ENCODE measurements at regions not wholly inside any gene's neighbourhood (a gene's known extent, or its start where the extent isn't known, plus 50 kb on each side); places are given as distances from the start of the nearest gene placed in this dataset.

DNA sequence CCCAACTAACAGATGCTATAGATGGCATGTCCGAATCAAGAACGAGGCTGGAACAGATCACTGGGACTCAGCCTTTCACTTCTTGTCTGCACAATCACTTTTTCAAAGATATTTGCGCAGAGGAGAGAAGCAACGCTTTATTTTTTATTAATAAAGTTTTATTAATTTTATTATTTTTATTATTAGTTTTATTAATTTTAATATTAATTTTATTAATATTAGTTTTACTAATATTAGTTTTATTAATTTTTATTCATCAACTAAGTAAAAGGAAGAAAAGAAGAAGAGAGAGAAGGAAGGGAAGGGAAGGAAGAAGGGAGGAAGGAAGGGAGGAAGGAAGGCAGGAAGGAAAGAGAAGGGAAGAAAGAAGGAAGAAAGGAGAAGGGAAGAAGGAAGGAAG, 236.4 kb upstream of the HHIP start:
- no peak for TF ChIP-seq ZBTB7A (IDR thresholded peaks at IDR 0.05; ENCODE audit: low read depth)
- TF ChIP-seq FOXM1 (IDR thresholded peaks at IDR 0.05; ENCODE audit: borderline replicate concordance, low read depth) = no peak
- TF ChIP-seq, protein P1, sequence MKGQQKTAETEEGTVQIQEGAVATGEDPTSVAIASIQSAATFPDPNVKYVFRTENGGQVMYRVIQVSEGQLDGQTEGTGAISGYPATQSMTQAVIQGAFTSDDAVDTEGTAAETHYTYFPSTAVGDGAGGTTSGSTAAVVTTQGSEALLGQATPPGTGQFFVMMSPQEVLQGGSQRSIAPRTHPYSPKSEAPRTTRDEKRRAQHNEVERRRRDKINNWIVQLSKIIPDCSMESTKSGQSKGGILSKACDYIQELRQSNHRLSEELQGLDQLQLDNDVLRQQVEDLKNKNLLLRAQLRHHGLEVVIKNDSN (IDR thresholded peaks at IDR 0.05) = no peak

DNA sequence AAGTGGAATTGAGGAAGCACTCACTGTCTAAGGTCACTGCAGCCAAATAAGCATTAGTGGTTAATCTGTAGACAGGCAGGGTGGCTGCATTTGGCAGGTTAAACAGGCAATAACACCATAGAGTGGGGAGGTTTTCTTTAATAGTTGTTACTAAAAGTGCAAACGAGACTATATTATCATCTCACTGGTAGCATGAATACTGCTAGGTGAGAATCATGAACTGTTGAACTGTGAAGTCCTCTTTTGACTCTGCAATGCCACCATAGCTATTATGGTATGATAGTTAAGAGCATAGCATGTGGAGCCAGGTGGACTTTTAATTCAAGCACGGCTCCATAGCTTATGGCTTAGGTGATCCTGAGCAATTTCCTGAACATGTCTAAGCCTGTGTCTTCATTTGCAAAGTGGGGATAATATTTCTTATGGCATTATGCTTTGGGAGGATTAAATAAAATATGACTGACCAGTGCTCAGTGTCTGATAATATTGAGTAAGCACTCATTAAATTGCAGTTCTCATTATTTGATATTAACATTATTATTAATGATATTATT, 235.6 kb upstream of the HHIP start:
- TF ChIP-seq CEBPB (IDR thresholded peaks at IDR 0.05) (no peak), CREB1 (IDR thresholded peaks at IDR 0.05; ENCODE audit: low read depth) (no peak), RAD21 (IDR thresholded peaks at IDR 0.05; ENCODE audit: low read depth) (no peak), NFIC (IDR thresholded peaks at IDR 0.05) (no peak), TAF1 (IDR thresholded peaks at IDR 0.05; ENCODE audit: low read depth) (no peak), TEAD4 (IDR thresholded peaks at IDR 0.05) (no peak), EGR1 (IDR thresholded peaks at IDR 0.05) (no peak), TCF12 (IDR thresholded peaks at IDR 0.05; ENCODE audit: low read depth) (no peak), YY1 (IDR thresholded peaks at IDR 0.05; ENCODE audit: low read depth) (no peak), FOXM1 (IDR thresholded peaks at IDR 0.05; ENCODE audit: borderline replicate concordance, low read depth) (no peak), ZBTB7A (IDR thresholded peaks at IDR 0.05; ENCODE audit: low read depth) (no peak), EP300 (IDR thresholded peaks at IDR 0.05; ENCODE audit: borderline replicate concordance) (no peak)
- TF ChIP-seq, protein P2, sequence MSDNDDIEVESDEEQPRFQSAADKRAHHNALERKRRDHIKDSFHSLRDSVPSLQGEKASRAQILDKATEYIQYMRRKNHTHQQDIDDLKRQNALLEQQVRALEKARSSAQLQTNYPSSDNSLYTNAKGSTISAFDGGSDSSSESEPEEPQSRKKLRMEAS (IDR thresholded peaks at IDR 0.05) = no peak
- TF ChIP-seq, protein P1 (IDR thresholded peaks at IDR 0.05) = no peak
- TF ChIP-seq, protein P3, sequence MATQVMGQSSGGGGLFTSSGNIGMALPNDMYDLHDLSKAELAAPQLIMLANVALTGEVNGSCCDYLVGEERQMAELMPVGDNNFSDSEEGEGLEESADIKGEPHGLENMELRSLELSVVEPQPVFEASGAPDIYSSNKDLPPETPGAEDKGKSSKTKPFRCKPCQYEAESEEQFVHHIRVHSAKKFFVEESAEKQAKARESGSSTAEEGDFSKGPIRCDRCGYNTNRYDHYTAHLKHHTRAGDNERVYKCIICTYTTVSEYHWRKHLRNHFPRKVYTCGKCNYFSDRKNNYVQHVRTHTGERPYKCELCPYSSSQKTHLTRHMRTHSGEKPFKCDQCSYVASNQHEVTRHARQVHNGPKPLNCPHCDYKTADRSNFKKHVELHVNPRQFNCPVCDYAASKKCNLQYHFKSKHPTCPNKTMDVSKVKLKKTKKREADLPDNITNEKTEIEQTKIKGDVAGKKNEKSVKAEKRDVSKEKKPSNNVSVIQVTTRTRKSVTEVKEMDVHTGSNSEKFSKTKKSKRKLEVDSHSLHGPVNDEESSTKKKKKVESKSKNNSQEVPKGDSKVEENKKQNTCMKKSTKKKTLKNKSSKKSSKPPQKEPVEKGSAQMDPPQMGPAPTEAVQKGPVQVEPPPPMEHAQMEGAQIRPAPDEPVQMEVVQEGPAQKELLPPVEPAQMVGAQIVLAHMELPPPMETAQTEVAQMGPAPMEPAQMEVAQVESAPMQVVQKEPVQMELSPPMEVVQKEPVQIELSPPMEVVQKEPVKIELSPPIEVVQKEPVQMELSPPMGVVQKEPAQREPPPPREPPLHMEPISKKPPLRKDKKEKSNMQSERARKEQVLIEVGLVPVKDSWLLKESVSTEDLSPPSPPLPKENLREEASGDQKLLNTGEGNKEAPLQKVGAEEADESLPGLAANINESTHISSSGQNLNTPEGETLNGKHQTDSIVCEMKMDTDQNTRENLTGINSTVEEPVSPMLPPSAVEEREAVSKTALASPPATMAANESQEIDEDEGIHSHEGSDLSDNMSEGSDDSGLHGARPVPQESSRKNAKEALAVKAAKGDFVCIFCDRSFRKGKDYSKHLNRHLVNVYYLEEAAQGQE (IDR thresholded peaks at IDR 0.05; ENCODE audit: low read depth) = no peak

DNA sequence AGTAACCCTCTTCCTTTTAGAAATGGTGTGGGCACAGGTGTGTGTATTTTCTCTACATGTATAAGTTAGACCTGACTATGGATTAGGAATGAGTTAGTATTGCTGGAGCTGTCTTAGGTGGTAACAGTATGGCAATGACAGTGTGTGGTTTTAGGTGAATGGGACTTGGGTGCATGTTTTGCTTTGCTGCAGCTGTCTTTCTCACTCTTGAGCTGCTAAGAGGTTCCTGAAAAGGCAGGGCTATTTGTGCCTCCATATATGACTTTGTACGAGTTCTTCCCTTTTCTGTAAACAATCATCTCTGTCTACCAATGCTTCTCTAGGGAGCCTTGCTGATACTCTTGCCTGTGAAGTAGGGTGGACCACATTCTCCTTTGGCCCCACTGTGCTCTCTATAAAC, 234.8 kb upstream of the HHIP start:
- TF ChIP-seq TEAD4 (IDR thresholded peaks at IDR 0.05) (no peak), RAD21 (IDR thresholded peaks at IDR 0.05; ENCODE audit: low read depth) (no peak), NFIC (IDR thresholded peaks at IDR 0.05) (no peak), CEBPB (IDR thresholded peaks at IDR 0.05) (no peak), EP300 (IDR thresholded peaks at IDR 0.05; ENCODE audit: borderline replicate concordance) (no peak), YY1 (IDR thresholded peaks at IDR 0.05; ENCODE audit: low read depth) (no peak), CREB1 (IDR thresholded peaks at IDR 0.05; ENCODE audit: low read depth) (no peak), TAF1 (IDR thresholded peaks at IDR 0.05; ENCODE audit: low read depth) (no peak), FOXM1 (IDR thresholded peaks at IDR 0.05; ENCODE audit: borderline replicate concordance, low read depth) (no peak), TCF12 (IDR thresholded peaks at IDR 0.05; ENCODE audit: low read depth) (no peak), ZBTB7A (IDR thresholded peaks at IDR 0.05; ENCODE audit: low read depth) (no peak), EGR1 (IDR thresholded peaks at IDR 0.05) (no peak)
- TF ChIP-seq, protein P3 (IDR thresholded peaks at IDR 0.05; ENCODE audit: low read depth) = no peak
- TF ChIP-seq, protein P1 (IDR thresholded peaks at IDR 0.05) = no peak
- TF ChIP-seq, protein P2 (IDR thresholded peaks at IDR 0.05) = no peak

DNA sequence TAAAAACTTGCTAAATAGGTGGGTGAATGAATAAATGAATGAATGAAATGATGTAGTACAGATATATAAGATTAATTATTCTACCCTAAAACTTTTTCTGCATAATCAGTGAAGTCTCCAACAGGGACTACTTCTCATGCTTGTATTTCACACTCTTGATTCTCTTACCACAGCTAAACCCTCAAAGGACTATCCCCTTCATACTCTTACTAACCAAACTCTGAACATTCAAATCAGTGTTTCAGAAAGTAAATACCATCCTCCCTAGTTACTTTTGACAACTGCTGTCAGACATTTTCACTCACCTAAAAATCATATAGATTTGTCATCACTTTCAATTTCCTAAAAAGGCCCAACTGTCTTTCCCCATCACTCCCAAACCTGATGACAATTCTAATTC, 234.3 kb upstream of the HHIP start:
- no peak for TF ChIP-seq TCF12 (IDR thresholded peaks at IDR 0.05; ENCODE audit: low read depth)
- no peak for TF ChIP-seq TAF1 (IDR thresholded peaks at IDR 0.05; ENCODE audit: low read depth)

DNA sequence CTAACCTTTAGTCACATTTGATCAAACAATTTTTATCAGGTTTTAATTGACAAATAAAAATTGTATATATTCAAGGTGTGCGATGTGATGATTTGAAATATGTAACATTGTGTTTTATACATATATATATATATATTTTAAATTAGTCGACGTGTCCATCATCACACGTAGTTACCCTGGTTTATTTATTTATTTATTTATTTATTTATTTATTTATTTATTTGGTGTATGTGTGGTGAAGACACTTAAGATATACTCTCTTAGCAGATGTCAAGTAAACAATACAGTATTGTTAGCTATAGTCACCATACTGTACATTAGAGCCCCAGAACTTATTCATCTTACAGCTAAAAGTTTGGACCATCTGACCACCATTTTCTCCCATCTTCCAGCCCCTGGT, 224.9 kb upstream of the HHIP start:
- TF ChIP-seq TEAD4 (IDR thresholded peaks at IDR 0.05) (no peak), TCF12 (IDR thresholded peaks at IDR 0.05; ENCODE audit: low read depth) (no peak), CREB1 (IDR thresholded peaks at IDR 0.05; ENCODE audit: low read depth) (no peak), CEBPB (IDR thresholded peaks at IDR 0.05) (no peak), EGR1 (IDR thresholded peaks at IDR 0.05) (no peak), ZBTB7A (IDR thresholded peaks at IDR 0.05; ENCODE audit: low read depth) (no peak), YY1 (IDR thresholded peaks at IDR 0.05; ENCODE audit: low read depth) (no peak), FOXM1 (IDR thresholded peaks at IDR 0.05; ENCODE audit: borderline replicate concordance, low read depth) (no peak), EP300 (IDR thresholded peaks at IDR 0.05; ENCODE audit: borderline replicate concordance) (no peak)
- TF ChIP-seq, protein P3 (IDR thresholded peaks at IDR 0.05; ENCODE audit: low read depth) = no peak
- TF ChIP-seq, protein P2 (IDR thresholded peaks at IDR 0.05) = no peak
- TF ChIP-seq, protein P1 (IDR thresholded peaks at IDR 0.05) = no peak
